ENCODE measurements at regions not wholly inside any gene's neighbourhood (a gene's known extent, or its start where the extent isn't known, plus 50 kb on each side); places are given as distances from the start of the nearest gene placed in this dataset.

GRCh38 chr4:107156443-107156842 is 120.3 kb upstream of the DKK2 start:
- Histone ChIP-seq H3K27ac (ENCODE audit: low read depth, low read length) (no peak overlapping the region), H3K9me3 (ENCODE audit: control insufficient read depth in 1 of 2, insufficient read depth in 1 of 2, low read depth in 1 of 2, low read length in 2 of 2) (no peaks in the 10 kb centered on the region), H3K27me3 (ENCODE audit: insufficient read depth, low read length) (no peaks in the 10 kb centered on the region), H3K79me2 (ENCODE audit: insufficient read depth, low read length) (no peaks in the 10 kb centered on the region), H3K4me3 (replicated peaks in 1 of 2; ENCODE audit: low read depth in 1 of 2, low read length in 2 of 2) (no peak overlapping the region), H2AFZ (ENCODE audit: low read depth, low read length, poor library complexity, severe bottlenecking) (no peak overlapping the region), H3K9ac (ENCODE audit: low read length) (no peak overlapping the region), H3K36me3 (ENCODE audit: control insufficient read depth in 1 of 2, insufficient read depth in 2 of 2, low read length in 2 of 2) (no peaks in the 10 kb centered on the region), H3K4me2 (ENCODE audit: low read length) (no peak overlapping the region), H4K20me1 (ENCODE audit: insufficient read depth) (no peaks in the 10 kb centered on the region), H3K9me2 (ENCODE audit: insufficient read depth) (no peaks in the 10 kb centered on the region), H3K4me1 (ENCODE audit: control insufficient read depth in 1 of 2, insufficient read depth in 2 of 2, low read length in 2 of 2) (no peaks in the 10 kb centered on the region)
- no peak for TF ChIP-seq SIN3A (IDR thresholded peaks at IDR 0.05; ENCODE audit: low read depth)
- TF ChIP-seq, protein P1, sequence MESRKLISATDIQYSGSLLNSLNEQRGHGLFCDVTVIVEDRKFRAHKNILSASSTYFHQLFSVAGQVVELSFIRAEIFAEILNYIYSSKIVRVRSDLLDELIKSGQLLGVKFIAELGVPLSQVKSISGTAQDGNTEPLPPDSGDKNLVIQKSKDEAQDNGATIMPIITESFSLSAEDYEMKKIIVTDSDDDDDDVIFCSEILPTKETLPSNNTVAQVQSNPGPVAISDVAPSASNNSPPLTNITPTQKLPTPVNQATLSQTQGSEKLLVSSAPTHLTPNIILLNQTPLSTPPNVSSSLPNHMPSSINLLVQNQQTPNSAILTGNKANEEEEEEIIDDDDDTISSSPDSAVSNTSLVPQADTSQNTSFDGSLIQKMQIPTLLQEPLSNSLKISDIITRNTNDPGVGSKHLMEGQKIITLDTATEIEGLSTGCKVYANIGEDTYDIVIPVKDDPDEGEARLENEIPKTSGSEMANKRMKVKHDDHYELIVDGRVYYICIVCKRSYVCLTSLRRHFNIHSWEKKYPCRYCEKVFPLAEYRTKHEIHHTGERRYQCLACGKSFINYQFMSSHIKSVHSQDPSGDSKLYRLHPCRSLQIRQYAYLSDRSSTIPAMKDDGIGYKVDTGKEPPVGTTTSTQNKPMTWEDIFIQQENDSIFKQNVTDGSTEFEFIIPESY (IDR thresholded peaks at IDR 0.05; ENCODE audit: extremely low read depth, insufficient replicate concordance, low read length) = no peak
- no peak for TF ChIP-seq CEBPB (IDR thresholded peaks at IDR 0.05; ENCODE audit: low read depth)
- TF ChIP-seq YY1 (IDR thresholded peaks at IDR 0.05; ENCODE audit: extremely low read depth, insufficient replicate concordance, low read depth, low read length) = no peak
- no peak for TF ChIP-seq JUND (IDR thresholded peaks at IDR 0.05)
- TF ChIP-seq, protein P2, sequence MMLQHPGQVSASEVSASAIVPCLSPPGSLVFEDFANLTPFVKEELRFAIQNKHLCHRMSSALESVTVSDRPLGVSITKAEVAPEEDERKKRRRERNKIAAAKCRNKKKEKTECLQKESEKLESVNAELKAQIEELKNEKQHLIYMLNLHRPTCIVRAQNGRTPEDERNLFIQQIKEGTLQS (IDR thresholded peaks at IDR 0.05) = no peak
- TF ChIP-seq RAD21 (IDR thresholded peaks at IDR 0.05; ENCODE audit: low read depth) = no peak
- no peak for TF ChIP-seq ELF1 (IDR thresholded peaks at IDR 0.05; ENCODE audit: borderline replicate concordance, low read depth)
- TF ChIP-seq ZNF274 (IDR thresholded peaks at IDR 0.05; ENCODE audit: low read depth, low read length) = no peak
- TF ChIP-seq SRF (IDR thresholded peaks at IDR 0.05; ENCODE audit: low read depth) = no peak
- no peak for TF ChIP-seq EGR1 (IDR thresholded peaks at IDR 0.05; ENCODE audit: low read depth)
- ChIA-PET POLR2A (no interaction called here), CTCF (no interaction called here), RAD21 (ENCODE audit: low non-redundant PET in 1 of 2, low total read pairs in 2 of 2, uncharacterized antibody in 2 of 2, unreplicated experiment in 2 of 2) (no interaction called here)
- DNase-seq (ENCODE audit: low read depth, low spot score) = no peak
- BruUV-seq (replicated peaks) = no TSS peak
- ATAC-seq = no peak
- intact Hi-C loops (cut with micrococcal nuclease) = no loop called here
